Endothelial cell (in vitro differentiated cells): ENCODE measurements at regions not wholly inside any gene's neighbourhood (a gene's known extent, or its start where the extent isn't known, plus 50 kb on each side); places are given as distances from the start of the nearest gene placed in this dataset.
"Not testable (repeated sequence)": the region's sequence is repeated elsewhere in the genome, so short reads cannot be mapped to it uniquely, and the experiment has no call there.

Experiments
- DNase-seq: peaks from one replicate; pipeline ENCODE4 v3.0.0; 2021; ENCODE audit warnings: low spot score
- H3K27ac Mint-ChIP-seq: one replicate; pipeline ENCODE4 v1.8.0; 2021; ENCODE audit warnings: mixed read lengths, inconsistent platforms; ENCODE audit not compliant: unreplicated experiment
- H3K27me3 Mint-ChIP-seq: one replicate; pipeline ENCODE4 v1.8.0; 2021; ENCODE audit warnings: mild to moderate bottlenecking, moderate library complexity, mixed read lengths, inconsistent platforms; ENCODE audit not compliant: unreplicated experiment
- H3K36me3 Mint-ChIP-seq: one replicate; pipeline ENCODE4 v1.8.0; 2021; ENCODE audit warnings: mild to moderate bottlenecking, low read depth, mixed read lengths, inconsistent platforms; ENCODE audit not compliant: unreplicated experiment
- H3K4me1 Mint-ChIP-seq: one replicate; pipeline ENCODE4 v1.8.0; 2021; ENCODE audit warnings: mild to moderate bottlenecking, mixed read lengths, inconsistent platforms; ENCODE audit not compliant: unreplicated experiment
- H3K4me3 Mint-ChIP-seq: one replicate; pipeline ENCODE4 v1.8.0; 2021; ENCODE audit warnings: mild to moderate bottlenecking, mixed read lengths, inconsistent platforms; ENCODE audit not compliant: unreplicated experiment
- H3K9me3 Mint-ChIP-seq: one replicate; pipeline ENCODE4 v1.8.0; 2021; ENCODE audit warnings: mixed read lengths, inconsistent platforms; ENCODE audit not compliant: unreplicated experiment
- CTCF ChIP-seq: fragments of 200-600 bp; sonication (generic); IDR thresholded peaks from one replicate; pipeline ENCODE4 v1.5.0; 2021; ENCODE audit warnings: antibody characterized with exemption; ENCODE audit not compliant: unreplicated experiment

DNA sequence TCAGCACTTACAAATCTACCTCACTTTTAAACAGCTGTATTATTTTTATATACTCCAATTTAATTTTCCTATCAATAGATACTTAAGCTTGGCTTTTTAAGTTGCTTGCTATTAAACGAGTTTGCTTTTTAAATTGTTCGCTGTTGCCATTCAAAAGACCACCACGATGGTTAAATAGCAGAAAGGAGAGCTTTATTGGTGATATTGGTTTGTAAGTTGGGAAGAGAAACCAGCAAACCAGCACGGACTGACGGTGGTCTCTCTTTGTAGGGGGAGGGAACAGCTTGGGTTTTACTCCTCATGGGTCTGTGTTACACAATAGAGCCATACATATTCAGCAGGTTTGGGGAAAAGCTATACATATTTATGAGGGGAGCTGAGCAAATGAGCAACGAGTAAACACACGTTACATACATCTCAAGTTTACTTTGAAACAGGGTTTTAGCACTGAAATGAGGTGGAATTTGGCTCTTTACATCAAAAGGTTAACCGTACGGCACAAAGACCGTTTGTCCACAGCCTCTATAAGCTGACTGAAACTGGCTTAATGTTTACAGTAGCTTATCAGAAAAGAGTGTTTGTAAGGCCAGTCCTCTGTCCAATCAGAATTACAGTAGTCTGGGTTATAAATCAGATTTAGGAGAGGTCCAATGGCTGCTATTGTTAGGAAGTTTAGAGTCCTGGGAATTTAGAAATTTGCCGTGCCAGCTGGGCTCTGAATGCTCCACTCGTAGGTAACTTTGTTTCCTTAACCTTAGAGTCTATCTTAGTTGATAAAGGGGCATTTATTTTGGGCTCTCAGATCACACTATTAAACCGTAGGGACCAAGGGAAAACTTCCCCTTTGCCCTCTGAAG is 69.7 kb upstream of the DHRS4 start:
- H3K27ac Mint-ChIP-seq = no peak overlapping the region
- no peaks in the 10 kb centered on the region for H3K9me3 Mint-ChIP-seq
- no peak for TF ChIP-seq CTCF
- H3K27me3 Mint-ChIP-seq = no peaks in the 10 kb centered on the region
- no peak overlapping the region for H3K4me3 Mint-ChIP-seq
- no peaks in the 10 kb centered on the region for H3K36me3 Mint-ChIP-seq
- no peak for DNase-seq
- no peaks in the 10 kb centered on the region for H3K4me1 Mint-ChIP-seq

- Mint-ChIP-seq H3K4me3 (no peak overlapping the region), H3K27ac (no peak overlapping the region), H3K36me3 (no peaks in the 10 kb centered on the region), H3K9me3 (no peaks in the 10 kb centered on the region), H3K4me1 (no peaks in the 10 kb centered on the region), H3K27me3 (no peaks in the 10 kb centered on the region)
- TF ChIP-seq CTCF = no peak
- no peak for DNase-seq
Observed at GRCh38 chr14:23884541-23884904, 69.0 kb upstream of the DHRS4 start.

DNA sequence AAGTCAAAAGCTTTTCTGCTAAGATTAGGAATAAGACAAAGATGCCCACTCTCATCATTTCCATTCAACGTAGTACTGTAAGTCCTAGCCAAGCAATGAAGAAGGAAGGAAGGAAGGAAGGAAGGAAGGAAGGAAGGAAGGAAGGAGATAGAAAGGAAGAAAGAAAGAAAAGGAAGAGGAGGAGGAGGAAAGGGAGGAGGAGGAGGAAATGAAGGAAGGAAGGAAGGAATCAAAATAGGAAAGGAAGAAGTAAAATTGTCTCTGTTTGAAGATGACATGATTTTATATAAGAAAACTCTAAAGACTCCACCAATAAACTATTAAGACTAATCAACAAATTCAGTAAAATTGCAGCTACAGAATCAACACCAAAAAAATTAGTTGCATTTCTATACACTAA is 66.0 kb upstream of the DHRS4 start:
- no peaks in the 10 kb centered on the region for H3K4me1 Mint-ChIP-seq
- H3K9me3 Mint-ChIP-seq = no peaks in the 10 kb centered on the region

DNA sequence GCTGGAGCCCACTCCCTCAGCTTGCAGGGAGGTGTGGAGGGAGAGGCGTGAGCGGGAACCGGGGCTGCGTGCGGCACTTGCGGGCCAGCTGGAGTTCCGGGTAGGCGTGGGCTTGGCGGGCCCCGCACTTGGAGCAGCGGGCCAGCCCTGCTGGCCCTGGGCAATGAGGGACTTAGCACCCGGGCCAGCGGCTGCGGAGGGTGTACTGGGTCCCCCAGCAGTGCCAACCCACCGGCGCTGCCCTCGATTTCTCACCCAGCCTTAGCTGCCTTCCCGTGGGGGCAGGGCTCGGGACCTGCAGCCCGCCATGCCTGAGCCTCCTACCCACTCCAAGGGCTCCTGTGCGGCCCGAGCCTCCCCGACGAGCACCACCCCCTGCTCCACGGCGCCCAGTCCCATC is 61.9 kb upstream of the DHRS4 start:
- not testable (repeated sequence) for H3K4me3 Mint-ChIP-seq, H3K9me3 Mint-ChIP-seq, H3K4me1 Mint-ChIP-seq, H3K36me3 Mint-ChIP-seq, H3K27ac Mint-ChIP-seq, H3K27me3 Mint-ChIP-seq, DNase-seq

More for the DNA sequence above, 66.0 kb upstream of the DHRS4 start:
- no peak for TF ChIP-seq CTCF
- H3K4me3 Mint-ChIP-seq = no peak overlapping the region
- H3K27me3 Mint-ChIP-seq = no peaks in the 10 kb centered on the region
- H3K36me3 Mint-ChIP-seq = no peaks in the 10 kb centered on the region
- DNase-seq = no peak
- no peak overlapping the region for H3K27ac Mint-ChIP-seq

DNA sequence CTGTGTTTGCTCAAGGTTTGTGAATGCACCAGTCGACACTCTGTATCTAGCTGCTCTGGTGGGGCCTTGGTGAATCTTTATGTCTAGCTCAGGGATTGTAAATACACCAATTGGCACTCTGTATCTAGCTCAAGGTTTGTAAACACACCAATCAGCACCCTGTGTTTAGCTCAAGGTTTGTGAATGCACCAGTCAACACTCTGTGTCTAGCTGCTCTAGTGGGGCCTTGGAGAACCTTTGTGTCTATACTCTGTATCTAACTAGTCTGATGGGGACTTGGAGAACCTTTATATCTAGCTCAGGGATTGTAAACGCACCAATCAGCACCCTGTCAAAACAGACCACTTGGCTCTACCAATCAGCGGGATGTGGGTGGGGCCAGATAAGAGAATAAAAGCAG is 61.3 kb upstream of the DHRS4 start:
- not testable (repeated sequence) for DNase-seq, H3K36me3 Mint-ChIP-seq, H3K9me3 Mint-ChIP-seq, H3K27ac Mint-ChIP-seq, H3K27me3 Mint-ChIP-seq, H3K4me1 Mint-ChIP-seq, H3K4me3 Mint-ChIP-seq

GRCh38 chr14:23894362-23895052 is 59.1 kb upstream of the DHRS4 start:
- no peak for TF ChIP-seq CTCF
- Mint-ChIP-seq H3K36me3 (no peaks in the 10 kb centered on the region), H3K4me3 (no peak overlapping the region), H3K9me3 (no peaks in the 10 kb centered on the region), H3K4me1 (peaks cover 3% of the 10 kb centered on the region), H3K27me3 (no peaks in the 10 kb centered on the region), H3K27ac (no peak overlapping the region)
- DNase-seq = no peak
